ENCODE measurements at regions not wholly inside any gene's neighbourhood (a gene's known extent, or its start where the extent isn't known, plus 50 kb on each side); places are given as distances from the start of the nearest gene placed in this dataset.

DNA sequence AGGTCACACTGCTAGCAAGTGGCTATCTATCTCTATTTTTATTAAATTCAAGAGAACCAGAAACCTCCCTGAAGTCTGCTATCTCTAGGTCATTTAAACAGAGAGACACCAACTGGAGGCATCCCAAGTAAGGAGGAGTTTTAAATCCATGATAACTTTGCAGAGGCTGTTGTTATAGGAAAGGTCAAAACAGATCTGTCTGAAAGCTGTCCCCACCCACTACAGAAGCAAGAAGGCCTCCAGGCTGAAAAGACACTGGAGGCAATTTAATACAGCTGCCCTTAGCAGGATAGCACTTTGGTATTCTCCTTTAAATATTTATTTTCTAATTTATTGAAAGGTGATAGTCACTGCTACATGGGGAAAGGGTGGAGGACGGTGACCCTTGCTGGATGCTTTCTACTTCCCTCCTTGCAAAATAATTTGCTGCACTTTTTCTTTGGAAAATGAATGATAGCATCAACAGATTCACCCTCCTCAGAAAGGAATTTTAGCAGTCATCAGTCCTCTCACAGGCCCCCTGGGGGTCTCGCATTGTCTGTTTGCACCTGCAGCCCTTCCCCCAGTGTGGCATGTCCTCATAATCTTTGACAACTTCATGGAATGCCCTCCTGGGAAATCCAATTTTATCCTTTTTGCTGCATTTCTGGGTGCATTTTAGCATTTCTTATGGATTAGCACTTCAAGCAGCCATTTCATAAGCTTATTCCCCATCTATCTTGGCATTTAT lies 429.5 kb upstream of the TNP1 start:
- peak; percentile 21 for DNase-seq

- no peak for DNase-seq
Measured at GRCh38 chr2:217288472-217289063, 428.7 kb upstream of the TNP1 start.

GRCh38 chr2:217286833-217287232 lies 427.0 kb upstream of the TNP1 start:
- DNase-seq, result no peak

- no peak for DNase-seq
Measured at GRCh38 chr2:217285926-217286325, 426.1 kb upstream of the TNP1 start.

DNA sequence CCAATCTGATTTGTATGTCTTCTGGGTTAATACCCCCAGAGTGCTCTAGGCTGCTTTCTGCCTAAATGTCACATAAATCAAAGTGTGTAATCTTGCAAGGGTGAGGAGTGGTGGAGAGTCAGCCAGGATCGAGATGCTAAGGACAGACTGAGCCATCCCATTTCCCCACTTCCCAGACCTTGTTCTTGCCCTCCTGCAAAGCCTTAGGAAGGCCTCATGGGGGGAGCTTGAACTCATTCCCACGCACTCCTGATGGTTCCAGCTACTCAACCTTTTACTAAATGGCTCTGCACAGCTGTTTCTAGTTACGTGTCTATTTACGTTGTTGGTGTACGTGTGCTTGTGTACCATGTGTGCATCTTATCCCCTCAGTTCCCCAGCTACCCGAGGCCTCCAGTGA lies 423.6 kb upstream of the TNP1 start:
- DNase-seq, result no peak

- DNase-seq, result no peak
Measured at GRCh38 chr2:217282531-217282930, 422.7 kb upstream of the TNP1 start.

DNA sequence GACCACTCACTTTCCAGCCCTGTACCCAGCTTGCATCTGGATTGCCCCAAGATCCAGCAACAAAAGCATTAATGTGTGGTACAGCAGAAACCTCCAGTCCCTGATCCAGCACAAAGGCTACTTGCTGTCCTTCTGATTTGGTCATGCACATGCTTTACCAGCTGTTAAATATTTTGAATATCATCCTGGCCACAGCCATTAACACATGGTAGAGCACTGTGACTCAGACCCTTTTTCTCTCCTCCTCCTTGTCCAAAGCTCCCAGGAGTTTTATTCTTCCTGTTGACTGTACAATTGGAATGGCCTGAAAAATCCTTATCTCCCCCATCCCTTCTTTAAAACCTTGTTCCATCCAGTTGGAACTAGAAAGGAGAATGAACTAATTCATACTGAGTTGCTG lies 419.7 kb upstream of the TNP1 start:
- DNase-seq, result no peak

GRCh38 chr2:217279140-217279539 lies 419.3 kb upstream of the TNP1 start:
- DNase-seq, result no peak

- DNase-seq, result no peak
Measured at GRCh38 chr2:217277646-217278398, 418.0 kb upstream of the TNP1 start.

DNA sequence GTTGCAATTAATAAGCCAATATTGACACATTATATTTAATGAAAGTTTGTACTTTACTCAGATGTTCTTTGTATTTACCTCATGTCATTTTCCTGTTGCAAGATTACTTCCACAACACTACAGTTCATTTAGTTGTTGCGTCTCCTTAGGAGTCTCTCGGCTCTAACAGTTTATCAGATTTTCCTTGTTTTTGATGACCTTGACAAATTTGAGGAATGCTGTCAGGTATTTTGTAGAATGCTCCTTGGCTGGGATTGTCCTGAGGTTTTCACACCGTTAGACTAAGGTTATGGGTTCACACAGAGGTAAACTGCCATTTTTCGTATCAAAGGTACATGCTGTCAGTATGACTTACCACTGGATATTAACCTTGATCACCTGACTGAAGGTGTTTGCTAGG lies 416.6 kb upstream of the TNP1 start:
- DNase-seq, result no peak

GRCh38 chr2:217275091-217275490 lies 415.2 kb upstream of the TNP1 start:
- no peak for DNase-seq

- no peak for DNase-seq
Measured at GRCh38 chr2:217274578-217274977, 414.7 kb upstream of the TNP1 start.

DNA sequence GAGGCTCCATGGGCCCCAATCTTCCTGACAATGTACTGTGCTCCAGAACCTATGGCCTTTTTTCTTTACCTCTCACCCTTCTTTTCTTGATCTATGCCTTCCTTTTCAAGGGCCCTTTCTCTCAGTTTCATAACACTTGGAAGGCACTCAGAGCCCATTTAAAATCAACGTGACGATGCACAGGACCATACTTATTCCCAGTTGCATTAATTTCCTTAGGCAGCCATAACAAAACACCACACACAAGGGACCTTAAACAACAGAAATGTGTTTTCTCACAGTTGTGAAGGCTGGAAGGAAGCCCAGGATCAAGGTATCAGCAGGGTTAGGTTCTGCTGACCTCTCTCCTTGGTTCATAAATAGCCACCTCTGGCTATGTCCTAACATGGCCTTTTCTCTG lies 414.0 kb upstream of the TNP1 start:
- DNase-seq, result no peak

GRCh38 chr2:217273162-217273561 lies 413.3 kb upstream of the TNP1 start:
- DNase-seq, result no peak

DNA sequence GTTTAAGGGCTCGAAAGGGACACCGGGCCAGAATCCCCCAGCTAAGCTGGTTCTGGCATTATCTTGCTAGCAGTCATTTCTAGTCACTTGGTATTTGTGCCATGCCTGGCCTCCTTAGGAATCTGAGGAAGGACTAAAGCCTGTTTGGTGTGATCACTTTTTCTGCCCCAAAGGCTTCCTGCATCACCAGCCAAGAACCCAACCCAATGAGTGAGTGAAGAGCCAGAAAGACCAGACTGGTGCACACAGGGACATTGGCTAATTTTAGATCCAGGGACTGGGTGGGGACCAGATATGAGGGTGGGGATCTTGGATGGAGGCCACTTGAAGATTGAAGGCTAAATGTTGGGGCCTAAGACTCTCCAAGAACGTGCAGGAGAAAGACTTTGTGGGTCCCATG lies 411.9 kb upstream of the TNP1 start:
- DNase-seq, result no peak

- no peak for DNase-seq
Measured at GRCh38 chr2:217270485-217271121, 410.7 kb upstream of the TNP1 start.

- no peak for DNase-seq
Measured at GRCh38 chr2:217269701-217270484, 410.0 kb upstream of the TNP1 start.

DNA sequence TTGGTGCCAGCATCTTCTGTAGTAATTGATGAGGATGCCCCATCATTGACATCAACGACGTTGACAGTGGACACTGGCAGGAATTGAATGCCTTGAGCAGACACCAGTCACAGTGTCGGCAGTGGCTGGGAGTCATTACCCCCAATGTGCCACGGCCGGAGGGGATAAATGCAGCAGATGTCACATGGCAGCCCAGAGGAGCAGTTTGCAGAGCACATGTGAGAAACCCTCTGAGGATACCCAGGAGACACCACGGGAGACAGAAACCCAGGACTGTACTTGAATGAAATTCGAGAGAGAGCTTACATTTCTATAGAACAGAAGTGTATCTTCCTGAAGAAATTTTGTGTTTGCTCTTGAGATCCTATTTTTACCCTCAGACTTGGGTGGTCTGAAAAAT lies 409.1 kb upstream of the TNP1 start:
- DNase-seq, result no peak

- no peak for DNase-seq
Measured at GRCh38 chr2:217267758-217268157, 407.9 kb upstream of the TNP1 start.

DNA sequence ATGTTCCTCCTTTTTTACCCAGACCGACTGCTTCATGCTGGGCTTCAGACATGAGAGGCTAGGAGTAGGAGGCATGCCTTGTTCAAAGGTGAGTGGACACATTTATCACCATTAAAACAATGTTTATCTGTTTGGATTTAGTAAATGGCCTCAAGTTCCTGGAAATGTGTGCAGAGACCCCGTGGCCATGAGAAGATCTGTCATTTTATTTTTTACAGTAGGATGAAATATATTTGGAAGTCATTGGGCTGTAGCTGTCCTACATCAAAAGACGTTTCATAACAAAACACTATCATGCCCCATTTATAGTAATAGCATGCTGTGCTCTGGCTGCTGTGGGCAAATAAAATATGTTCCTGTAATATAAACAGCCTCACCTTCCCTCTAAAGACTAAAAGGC lies 403.9 kb upstream of the TNP1 start:
- no peak for DNase-seq

GRCh38 chr2:217262911-217263310 lies 403.0 kb upstream of the TNP1 start:
- no peak for DNase-seq

GRCh38 chr2:217261452-217261851 lies 401.6 kb upstream of the TNP1 start:
- no peak for DNase-seq

Data from NCI-H1436 treated with DMSO at 0.1 percent for 48 hours (cell line).